ENCODE measurements at regions not wholly inside any gene's neighbourhood (a gene's known extent, or its start where the extent isn't known, plus 50 kb on each side); places are given as distances from the start of the nearest gene placed in this dataset.

GRCh38 chr4:181619651-181620050 lies 623.6 kb upstream of the TENM3 start:
- H3K9me3 Mint-ChIP-seq (ENCODE audit: unreplicated experiment), result no peaks in the 10 kb centered on the region
- no peaks in the 10 kb centered on the region for H3K36me3 Mint-ChIP-seq (ENCODE audit: low read depth, unreplicated experiment)
- TF ChIP-seq, protein P1, sequence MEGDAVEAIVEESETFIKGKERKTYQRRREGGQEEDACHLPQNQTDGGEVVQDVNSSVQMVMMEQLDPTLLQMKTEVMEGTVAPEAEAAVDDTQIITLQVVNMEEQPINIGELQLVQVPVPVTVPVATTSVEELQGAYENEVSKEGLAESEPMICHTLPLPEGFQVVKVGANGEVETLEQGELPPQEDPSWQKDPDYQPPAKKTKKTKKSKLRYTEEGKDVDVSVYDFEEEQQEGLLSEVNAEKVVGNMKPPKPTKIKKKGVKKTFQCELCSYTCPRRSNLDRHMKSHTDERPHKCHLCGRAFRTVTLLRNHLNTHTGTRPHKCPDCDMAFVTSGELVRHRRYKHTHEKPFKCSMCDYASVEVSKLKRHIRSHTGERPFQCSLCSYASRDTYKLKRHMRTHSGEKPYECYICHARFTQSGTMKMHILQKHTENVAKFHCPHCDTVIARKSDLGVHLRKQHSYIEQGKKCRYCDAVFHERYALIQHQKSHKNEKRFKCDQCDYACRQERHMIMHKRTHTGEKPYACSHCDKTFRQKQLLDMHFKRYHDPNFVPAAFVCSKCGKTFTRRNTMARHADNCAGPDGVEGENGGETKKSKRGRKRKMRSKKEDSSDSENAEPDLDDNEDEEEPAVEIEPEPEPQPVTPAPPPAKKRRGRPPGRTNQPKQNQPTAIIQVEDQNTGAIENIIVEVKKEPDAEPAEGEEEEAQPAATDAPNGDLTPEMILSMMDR (IDR thresholded peaks at IDR 0.05; ENCODE audit: unreplicated experiment), result no peak
- H3K27me3 Mint-ChIP-seq (ENCODE audit: unreplicated experiment), result no peaks in the 10 kb centered on the region
- H3K4me3 Mint-ChIP-seq (ENCODE audit: unreplicated experiment), result no peak overlapping the region
- no peak for DNase-seq (ENCODE audit: low spot score)
- peaks cover 6% of the 10 kb centered on the region for H3K4me1 Mint-ChIP-seq (ENCODE audit: unreplicated experiment)
- no peak overlapping the region for H3K27ac Mint-ChIP-seq (ENCODE audit: unreplicated experiment)

- H3K27me3 Mint-ChIP-seq (ENCODE audit: unreplicated experiment), result peaks cover 2% of the 10 kb centered on the region
- H3K36me3 Mint-ChIP-seq (ENCODE audit: low read depth, unreplicated experiment), result no peaks in the 10 kb centered on the region
- no peaks in the 10 kb centered on the region for H3K4me1 Mint-ChIP-seq (ENCODE audit: unreplicated experiment)
- H3K4me3 Mint-ChIP-seq (ENCODE audit: unreplicated experiment), result no peak overlapping the region
- no peak for DNase-seq (ENCODE audit: low spot score)
- H3K9me3 Mint-ChIP-seq (ENCODE audit: unreplicated experiment), result no peaks in the 10 kb centered on the region
- TF ChIP-seq, protein P1 (IDR thresholded peaks at IDR 0.05; ENCODE audit: unreplicated experiment), result no peak
- H3K27ac Mint-ChIP-seq (ENCODE audit: unreplicated experiment), result no peak overlapping the region
Measured at GRCh38 chr4:181637186-181638105, 605.8 kb upstream of the TENM3 start.

DNA sequence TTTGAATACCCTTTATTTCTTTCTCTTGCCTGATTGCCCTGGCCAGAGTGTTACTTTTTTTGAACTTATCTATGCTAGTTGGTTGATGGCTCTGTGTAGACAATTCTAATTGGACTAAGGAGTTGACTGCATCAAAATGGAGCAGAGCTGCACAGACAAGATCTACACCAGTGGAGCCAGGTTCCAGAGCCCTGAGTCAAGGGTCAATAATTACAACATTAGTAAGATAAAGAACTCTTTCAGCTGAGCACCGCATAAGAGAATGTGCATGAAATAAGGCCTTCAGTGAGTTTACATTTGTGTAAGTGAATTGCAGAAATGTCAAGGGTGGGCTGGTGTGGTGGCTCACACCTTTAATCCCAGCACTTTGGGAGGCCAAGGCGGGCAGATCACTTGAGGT lies 599.7 kb upstream of the TENM3 start:
- H3K36me3 Mint-ChIP-seq (ENCODE audit: low read depth, unreplicated experiment), result no peaks in the 10 kb centered on the region
- H3K4me3 Mint-ChIP-seq (ENCODE audit: unreplicated experiment), result no peak overlapping the region
- H3K27ac Mint-ChIP-seq (ENCODE audit: unreplicated experiment), result no peak overlapping the region
- TF ChIP-seq, protein P1 (IDR thresholded peaks at IDR 0.05; ENCODE audit: unreplicated experiment), result no peak
- no peaks in the 10 kb centered on the region for H3K9me3 Mint-ChIP-seq (ENCODE audit: unreplicated experiment)
- DNase-seq (ENCODE audit: low spot score), result no peak
- peaks cover 2% of the 10 kb centered on the region for H3K27me3 Mint-ChIP-seq (ENCODE audit: unreplicated experiment)
- peaks cover 4% of the 10 kb centered on the region for H3K4me1 Mint-ChIP-seq (ENCODE audit: unreplicated experiment)

DNA sequence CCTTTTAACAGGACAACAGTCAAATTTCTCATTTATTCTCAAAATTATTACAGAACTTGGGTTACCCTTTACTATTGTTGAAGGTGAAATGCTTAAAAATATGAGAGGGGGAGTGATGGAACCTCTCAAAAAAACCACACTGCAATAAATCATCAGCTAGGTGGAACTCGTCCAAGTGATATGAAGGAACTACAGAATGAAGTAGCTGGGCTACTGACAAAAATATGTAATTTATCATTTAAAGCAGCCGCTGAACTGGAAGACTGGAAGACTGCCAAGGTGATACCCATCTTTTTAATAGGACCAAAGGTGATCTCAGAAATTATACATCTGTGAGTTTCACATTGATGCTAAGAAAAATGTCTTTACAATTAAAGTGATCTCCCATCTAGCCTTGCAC lies 597.7 kb upstream of the TENM3 start:
- no peak overlapping the region for H3K27ac Mint-ChIP-seq (ENCODE audit: unreplicated experiment)

DNA sequence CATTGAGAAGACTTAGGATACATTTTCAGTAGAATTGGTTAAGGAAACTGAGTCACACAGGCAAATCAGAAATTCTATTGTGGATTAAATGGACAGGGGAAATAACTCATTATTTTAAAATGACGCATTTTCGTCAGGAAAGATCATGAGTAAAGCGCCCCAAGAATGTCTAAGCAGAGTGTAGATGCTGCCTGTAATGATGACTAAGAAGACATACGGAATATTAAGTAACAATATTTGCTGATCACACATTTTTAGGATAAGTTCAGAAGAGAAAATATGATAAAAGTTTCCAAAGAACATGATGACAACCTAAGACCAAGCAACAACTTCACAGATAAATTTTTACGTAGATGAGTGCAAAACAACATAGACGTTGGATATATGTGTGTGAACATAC lies 596.3 kb upstream of the TENM3 start:
- DNase-seq (ENCODE audit: low spot score), result no peak
- no peaks in the 10 kb centered on the region for H3K9me3 Mint-ChIP-seq (ENCODE audit: unreplicated experiment)
- TF ChIP-seq, protein P1 (IDR thresholded peaks at IDR 0.05; ENCODE audit: unreplicated experiment), result no peak
- H3K4me1 Mint-ChIP-seq (ENCODE audit: unreplicated experiment), result peaks cover 4% of the 10 kb centered on the region
- H3K27ac Mint-ChIP-seq (ENCODE audit: unreplicated experiment), result no peak overlapping the region
- H3K27me3 Mint-ChIP-seq (ENCODE audit: unreplicated experiment), result no peaks in the 10 kb centered on the region
- H3K4me3 Mint-ChIP-seq (ENCODE audit: unreplicated experiment), result no peak overlapping the region
- no peaks in the 10 kb centered on the region for H3K36me3 Mint-ChIP-seq (ENCODE audit: low read depth, unreplicated experiment)

More for the DNA sequence above, 597.7 kb upstream of the TENM3 start:
- Mint-ChIP-seq H3K9me3 (ENCODE audit: unreplicated experiment) (no peaks in the 10 kb centered on the region), H3K4me1 (ENCODE audit: unreplicated experiment) (peaks cover 4% of the 10 kb centered on the region), H3K27me3 (ENCODE audit: unreplicated experiment) (peaks cover 2% of the 10 kb centered on the region), H3K36me3 (ENCODE audit: low read depth, unreplicated experiment) (no peaks in the 10 kb centered on the region), H3K4me3 (ENCODE audit: unreplicated experiment) (no peak overlapping the region)
- no peak for DNase-seq (ENCODE audit: low spot score)
- TF ChIP-seq, protein P1 (IDR thresholded peaks at IDR 0.05; ENCODE audit: unreplicated experiment), result no peak

Measured in endothelial cell (in vitro differentiated cells).